Inflammatory macrophage treated with lipopolysaccharide for 1 hour (primary cell): ENCODE measurements at regions not wholly inside any gene's neighbourhood (a gene's known extent, or its start where the extent isn't known, plus 50 kb on each side); places are given as distances from the start of the nearest gene placed in this dataset.

Experiments
- DNase-seq, 2 donors: peaks; one replicate each; pipeline ENCODE4 v3.0.0-alpha.2; 2020 to 2022

DNA sequence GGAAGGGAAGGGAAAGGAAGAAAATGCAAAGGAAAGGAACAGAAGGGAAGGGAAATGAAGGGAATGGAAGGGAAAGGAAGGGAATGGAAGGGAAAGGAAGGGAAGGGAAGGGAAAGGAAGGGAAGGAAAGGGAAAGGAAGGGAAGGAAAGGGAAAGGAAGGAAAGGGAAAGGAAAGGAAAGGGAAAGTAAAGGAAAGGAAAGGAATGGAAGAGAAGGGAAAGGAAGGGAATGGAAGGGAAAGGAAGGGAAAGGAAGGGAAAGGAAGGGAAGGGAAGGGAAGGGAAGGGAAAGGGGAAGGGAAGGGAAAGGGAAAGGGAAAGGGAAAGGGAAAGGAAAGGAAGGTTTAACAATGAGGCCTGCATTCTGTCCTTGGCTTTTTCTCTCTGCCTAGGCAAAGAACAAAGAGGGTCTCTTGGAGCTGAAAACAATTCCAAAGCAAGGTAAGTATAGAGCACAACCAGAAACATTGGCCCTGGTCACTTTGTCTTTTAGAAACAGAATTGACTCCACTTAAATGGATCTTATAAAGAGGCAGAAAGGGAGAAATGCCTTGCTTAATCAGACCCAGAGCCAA lies 525.9 kb upstream of the TMPO start:
- DNase-seq = no peak

DNA sequence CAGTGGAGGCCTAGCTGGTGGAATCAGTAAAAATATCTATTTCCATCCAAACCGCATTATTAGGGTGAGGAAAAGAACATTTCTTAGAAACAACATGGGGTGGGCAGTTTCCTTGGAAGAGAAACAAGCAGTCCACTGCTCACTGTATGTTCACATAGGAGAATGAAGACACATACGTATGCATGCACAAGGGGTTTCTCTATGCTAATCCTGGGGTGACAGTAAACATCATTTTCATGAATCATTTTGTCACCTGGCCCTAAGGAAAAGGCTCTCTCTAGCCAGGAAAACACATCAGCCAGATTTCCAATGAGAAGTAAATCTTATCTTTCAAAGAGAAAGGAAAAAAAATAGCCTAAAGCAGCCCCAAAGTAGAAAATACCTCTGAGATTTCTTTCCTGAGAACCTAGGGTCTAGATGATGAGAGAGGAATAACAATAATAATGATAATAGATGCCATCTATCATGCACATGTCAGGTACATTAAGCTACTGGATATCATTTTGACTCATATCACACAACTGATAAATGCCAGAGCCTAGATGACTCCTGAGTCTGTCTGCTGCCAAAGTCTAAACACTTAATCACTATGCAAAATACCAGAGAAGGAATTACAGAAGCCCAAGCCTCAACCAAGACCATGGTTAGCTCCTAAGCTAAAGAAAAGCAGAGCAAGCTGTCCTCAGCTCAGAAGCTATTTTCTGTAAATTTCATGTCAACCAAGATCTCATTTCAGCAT lies 520.5 kb upstream of the TMPO start:
- DNase-seq = no peak

DNA sequence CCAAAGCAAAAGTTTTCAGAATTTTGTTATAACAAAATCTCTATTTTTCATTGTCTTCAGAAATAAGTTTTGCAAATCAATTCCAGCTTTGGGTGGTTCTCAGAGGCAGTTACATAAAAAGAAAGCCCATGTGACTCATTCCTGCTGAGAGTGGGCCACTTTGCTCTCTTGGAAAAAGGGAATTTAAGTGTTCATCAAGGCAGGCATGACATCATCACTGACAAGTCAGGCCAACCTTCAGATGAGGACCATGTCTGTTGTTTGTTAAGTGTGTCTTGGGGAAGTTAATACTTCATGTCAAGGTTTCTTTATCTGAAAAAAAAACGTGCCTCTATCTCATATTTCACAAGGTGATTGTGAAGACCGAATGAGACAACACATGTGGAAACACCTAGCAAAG lies 519.8 kb upstream of the TMPO start:
- no peak for DNase-seq

DNA sequence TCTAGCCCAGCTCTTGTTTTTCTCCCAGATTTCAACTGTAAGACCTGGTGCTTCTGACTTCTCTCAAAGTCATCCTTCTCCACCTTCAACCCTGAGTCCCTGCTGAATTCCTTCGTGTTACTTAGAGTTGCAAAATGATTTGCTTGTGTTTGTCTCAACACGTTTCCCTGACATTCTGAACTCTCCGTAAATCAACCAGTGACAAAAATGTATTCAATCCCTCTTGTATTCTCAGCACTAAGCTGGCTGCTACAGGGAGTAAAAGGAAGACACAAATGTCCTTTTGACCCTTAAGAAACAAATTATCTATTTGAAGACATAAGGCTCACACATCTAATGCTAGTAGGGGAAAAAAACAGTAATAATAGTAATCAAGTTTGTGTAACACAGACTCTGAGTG lies 514.0 kb upstream of the TMPO start:
- DNase-seq = no peak

GRCh38 chr12:98002887-98003493 lies 512.4 kb upstream of the TMPO start:
- DNase-seq = peak in 1 of 2 donors; percentile 11

- no peak for DNase-seq
These were observed 507.4 kb upstream of the TMPO start for GRCh38 chr12:98007963-98008362.

DNA sequence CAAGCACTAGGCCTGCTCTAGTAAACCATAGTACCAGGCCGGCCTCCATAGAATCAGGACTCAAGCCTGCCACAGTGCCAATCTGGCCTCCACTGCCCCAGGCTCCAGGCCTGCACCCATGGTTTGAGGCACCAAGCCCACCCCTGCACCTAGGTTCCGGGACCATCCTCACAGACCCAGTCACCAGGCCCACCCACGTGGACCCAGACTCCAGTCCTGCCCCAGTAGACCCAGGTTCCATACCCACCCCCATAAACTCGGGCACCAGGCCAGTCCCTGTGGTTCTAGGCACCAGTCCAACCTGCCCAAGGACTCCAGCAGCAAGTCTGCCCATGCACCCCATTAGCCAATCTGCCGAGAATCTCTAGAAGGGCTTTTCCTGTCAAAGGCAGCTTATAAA lies 501.8 kb upstream of the TMPO start:
- no peak for DNase-seq

DNA sequence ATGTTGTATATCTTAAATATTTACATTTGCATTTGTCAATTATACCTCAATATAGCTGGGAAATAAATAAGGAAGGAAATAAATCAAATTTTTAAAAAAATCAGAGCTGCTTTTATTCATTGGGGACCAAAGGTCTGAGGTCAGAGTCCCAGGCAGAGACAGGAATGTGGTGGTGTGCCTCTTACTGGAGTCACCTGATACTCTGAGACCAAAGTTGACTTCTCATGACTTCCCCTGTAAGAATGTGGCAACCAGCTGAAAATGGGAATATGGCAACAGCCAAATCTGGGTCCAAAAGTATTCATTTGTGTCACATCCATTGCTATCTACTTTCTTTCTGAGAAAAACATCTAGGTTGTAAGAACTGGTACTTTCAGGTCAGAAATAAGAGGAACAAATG lies 496.6 kb upstream of the TMPO start:
- no peak for DNase-seq

GRCh38 chr12:98020376-98020775 lies 495.0 kb upstream of the TMPO start:
- no peak for DNase-seq

DNA sequence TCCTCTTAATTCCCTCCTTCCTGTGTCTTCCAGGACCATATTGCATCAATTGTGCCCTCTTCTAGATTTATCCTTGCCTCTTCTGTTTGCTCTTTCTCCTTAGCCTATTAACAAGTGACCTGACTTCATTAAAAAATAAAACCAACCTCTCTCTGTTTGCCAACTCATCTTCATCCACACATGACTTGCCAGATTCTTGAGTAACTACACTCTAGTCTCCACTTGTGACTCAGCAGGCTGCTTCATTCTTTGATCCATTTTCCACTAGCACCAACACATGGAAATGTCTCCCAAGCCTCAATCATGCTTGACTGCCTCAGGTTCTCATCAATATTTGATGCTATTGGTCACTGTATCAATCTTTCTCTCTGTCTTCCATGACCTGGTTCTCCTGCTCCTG lies 492.4 kb upstream of the TMPO start:
- DNase-seq = no peak

GRCh38 chr12:98037401-98038140 lies 477.8 kb upstream of the TMPO start:
- no peak for DNase-seq

DNA sequence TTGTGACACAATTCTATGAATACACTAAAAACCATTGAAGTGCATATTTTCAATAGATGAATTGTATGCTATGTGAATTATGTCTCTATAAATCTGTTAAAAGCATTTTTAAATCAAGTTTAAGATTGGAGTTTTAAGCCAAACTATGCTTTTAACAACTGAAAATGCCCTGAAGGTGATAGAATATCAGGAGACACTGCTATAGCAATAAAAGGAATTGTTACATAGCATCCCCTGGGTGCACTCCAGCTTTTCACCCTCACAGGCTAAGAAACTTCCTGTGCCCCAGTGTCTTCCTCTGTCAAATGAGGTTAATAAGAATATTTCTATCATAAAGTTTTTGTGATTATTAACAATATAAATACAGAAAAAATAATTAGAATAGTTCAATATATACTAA lies 472.7 kb upstream of the TMPO start:
- no peak for DNase-seq

DNA sequence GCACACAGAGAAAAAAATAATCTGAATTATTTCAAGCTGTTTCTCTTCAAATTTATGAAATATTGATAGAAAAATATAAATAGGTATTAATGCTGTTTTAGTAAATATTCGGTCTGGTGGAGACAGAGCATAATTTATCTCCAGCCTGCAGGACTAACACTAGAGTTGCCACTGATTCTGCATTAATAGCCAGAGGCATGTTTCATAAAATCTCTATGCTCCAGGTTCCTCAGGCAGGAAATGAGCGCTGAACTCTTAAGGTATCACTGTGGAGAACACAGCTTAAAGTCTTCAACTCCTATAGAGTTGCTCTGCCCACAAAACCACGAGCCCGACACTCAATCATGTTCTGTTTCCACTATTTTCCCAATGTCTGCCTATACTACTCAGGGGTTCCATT lies 470.0 kb upstream of the TMPO start:
- no peak for DNase-seq

GRCh38 chr12:98048326-98048725 lies 467.1 kb upstream of the TMPO start:
- no peak for DNase-seq

DNA sequence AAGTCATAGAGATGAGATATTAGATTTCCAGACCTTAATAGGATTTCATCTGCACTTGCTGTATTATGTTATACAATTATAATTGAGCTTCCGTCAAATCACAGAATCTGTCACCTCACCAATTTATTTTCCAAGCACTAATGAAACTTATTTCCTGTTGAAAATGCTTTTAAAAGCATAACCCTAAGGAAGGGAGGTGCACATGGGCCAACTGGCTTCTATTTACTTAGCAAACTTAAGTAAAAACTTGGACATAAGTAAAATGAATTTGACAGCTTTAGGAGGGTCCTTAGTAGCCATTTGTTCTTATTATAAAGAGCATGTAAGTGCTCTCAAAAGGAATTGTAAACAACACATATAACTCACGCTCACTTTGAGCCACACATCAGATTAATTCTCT lies 462.2 kb upstream of the TMPO start:
- DNase-seq = no peak

DNA sequence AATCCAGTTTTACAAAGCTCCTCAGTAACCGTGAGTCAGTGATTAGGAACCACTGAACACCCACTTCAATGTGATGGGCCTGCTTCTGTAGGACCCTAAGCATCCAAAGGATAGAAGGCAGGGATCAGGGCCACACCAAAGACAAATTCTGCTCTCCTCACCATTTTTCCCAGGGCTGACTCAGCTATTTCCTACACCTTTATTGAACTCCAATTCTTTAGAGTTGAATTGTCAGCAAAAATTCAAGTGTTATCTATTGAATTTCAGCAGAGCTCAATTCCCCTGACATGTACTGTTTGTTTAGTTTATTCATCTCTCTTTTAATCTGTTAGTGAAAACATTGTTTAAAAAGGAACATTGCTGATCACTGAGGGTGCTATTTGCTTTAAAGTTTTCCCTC lies 457.7 kb upstream of the TMPO start:
- DNase-seq = no peak

GRCh38 chr12:98058213-98058612 lies 457.2 kb upstream of the TMPO start:
- no peak for DNase-seq

DNA sequence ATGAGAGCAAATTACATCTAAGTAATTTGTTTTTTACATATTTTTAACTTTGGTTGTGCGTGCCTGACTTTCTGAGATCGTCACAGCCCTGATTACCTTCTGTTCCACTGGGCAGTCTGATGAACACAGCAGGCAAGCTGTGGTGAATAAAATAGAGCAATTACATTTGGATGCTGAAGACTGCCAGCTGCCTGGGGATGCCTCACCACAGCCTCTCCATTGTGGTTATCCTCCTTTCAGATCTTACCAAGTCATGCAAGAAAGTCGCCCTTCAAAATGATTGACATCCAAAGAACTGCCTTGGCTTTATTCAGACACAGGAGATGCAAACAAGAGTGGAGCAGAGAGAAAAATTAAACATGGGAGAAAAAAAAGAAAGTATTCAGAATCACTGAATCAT lies 456.6 kb upstream of the TMPO start:
- no peak for DNase-seq

- DNase-seq = no peak
These were observed 455.6 kb upstream of the TMPO start for GRCh38 chr12:98059659-98060343.

DNA sequence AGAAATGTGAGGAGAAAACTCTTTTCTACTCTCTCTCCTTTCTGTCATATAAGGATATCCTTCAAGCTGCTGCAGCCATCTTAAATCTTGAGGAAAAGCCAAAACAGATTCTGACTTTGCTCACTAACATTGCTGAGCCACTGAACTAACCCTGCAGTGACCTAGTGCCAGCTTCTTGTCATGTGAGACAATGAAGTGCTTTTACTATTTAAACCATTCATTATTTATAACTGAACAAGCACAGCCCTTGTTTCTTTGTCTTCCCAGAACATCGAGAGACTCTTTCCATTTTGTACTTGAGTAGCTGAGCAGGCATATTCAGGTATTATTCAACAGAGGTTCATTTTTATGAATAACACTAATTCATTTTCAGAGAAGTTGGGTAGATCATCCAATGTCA lies 455.0 kb upstream of the TMPO start:
- no peak for DNase-seq

DNA sequence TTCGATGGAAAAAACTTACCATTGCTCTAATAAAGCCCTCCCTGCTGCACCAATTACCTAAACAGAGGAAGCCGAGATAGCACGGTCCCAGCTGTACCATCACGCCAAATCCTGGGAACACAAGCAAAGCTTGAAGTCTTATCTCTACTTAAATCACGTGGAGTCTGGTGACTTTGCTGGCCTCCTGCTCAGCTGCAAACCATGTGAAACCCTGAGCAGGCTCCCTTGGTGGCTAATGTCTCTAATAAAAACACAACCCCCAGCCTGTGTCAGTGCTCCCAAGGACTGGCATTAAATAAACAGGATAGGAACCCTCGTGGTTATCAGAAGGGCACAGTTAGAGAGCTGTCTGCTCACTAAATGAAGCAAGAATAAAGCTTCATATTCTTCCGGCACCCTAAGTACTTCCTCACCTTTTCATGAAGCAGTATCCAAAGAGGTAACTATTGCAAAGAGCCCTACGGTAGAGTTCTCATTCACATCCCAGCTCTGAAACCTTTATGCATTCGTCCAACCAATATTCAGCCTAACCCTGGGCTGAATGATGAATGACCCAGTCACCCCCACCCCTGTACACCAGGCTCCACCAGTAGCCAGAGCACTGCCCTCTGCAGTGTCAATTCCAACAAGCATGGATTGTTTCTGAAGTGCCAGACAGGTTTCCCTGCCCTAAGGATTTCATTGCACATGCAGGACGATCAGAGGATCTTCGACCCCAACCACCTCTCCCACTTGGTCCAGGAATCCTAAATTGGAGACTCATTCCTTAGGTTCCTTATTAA lies 452.7 kb upstream of the TMPO start:
- DNase-seq = no peak

DNA sequence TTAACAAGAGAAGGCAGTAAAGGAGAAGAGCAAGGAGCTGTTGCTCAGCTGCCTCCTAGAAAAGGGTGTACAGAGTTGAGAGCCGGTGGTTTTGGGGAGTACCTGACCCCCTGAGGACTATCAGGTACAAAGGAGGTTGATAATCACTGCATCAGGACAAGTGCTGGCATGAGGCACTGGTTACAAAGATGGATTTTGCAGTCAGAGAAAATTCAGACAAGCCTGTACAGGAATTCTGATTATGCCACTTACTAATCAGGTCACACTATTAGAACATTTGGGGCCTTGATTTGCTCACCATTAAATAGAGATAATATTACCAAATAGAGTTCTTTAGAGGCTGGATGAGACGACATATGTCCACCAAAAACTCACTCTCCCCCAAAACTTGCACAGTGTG lies 450.9 kb upstream of the TMPO start:
- no peak for DNase-seq

DNA sequence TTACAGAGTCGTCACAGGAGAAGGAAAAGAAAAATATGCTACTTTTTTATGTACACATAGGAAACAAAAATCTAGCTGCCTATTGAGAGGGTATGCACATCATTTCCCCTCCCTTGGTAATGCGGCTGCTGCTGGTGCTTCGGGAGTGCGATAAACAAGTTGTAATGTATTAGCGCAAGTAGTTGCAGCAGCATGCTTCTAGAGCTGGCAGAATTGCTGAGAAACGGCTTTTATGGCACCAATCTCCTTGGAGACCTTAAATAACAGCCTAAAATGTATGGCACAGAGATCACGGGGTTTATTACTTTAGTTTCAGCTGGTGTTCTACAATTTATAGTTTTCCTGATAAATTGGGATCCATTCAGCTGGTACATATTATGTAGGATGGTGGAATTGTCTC lies 447.6 kb upstream of the TMPO start:
- no peak for DNase-seq
